ENCODE measurements at regions not wholly inside any gene's neighbourhood (a gene's known extent, or its start where the extent isn't known, plus 50 kb on each side); places are given as distances from the start of the nearest gene placed in this dataset.
"Not testable (repeated sequence)": the region's sequence is repeated elsewhere in the genome, so short reads cannot be mapped to it uniquely, and the experiment has no call there.

- H3K27me3 ChIP-seq (ENCODE audit: control insufficient read depth in 2 of 2, insufficient read depth in 2 of 2, low read length in 2 of 2) = no peaks in the 10 kb centered on the region
- H3K9me3 ChIP-seq (ENCODE audit: control insufficient read depth in 2 of 2, low read length in 2 of 2) = peaks cover 0 to 10% of the 10 kb centered on the region in 2 donors
- H3K36me3 ChIP-seq (ENCODE audit: control insufficient read depth in 2 of 2, insufficient read depth in 2 of 2, low read length in 2 of 2) = no peaks in the 10 kb centered on the region
- H3K4me1 ChIP-seq (ENCODE audit: control insufficient read depth in 2 of 2, insufficient read depth in 2 of 2, low read length in 2 of 2) = no peaks in the 10 kb centered on the region
- no peak overlapping the region for H3K4me3 ChIP-seq (ENCODE audit: low read length in 2 of 2)
- H3K27ac ChIP-seq (ENCODE audit: low read depth in 2 of 2, low read length in 2 of 2) = no peak overlapping the region
- H3K9ac ChIP-seq (ENCODE audit: low read depth in 1 of 2, low read length in 2 of 2) = no peak overlapping the region
These were observed 130.8 kb upstream of the FRG1 start for GRCh38 chr4:189809839-189810238.

GRCh38 chr4:189810318-189811181 is 130.1 kb upstream of the FRG1 start:
- peaks cover 0 to 10% of the 10 kb centered on the region in 2 donors for H3K9me3 ChIP-seq (ENCODE audit: control insufficient read depth in 2 of 2, low read length in 2 of 2)
- H3K4me3 ChIP-seq (ENCODE audit: low read length in 2 of 2) = peak overlapping the region in 1 of 2 donors; percentile 59
- not testable (repeated sequence) for H3K27me3 ChIP-seq (ENCODE audit: control insufficient read depth in 2 of 2, insufficient read depth in 2 of 2, low read length in 2 of 2); H3K27ac ChIP-seq (ENCODE audit: low read depth in 2 of 2, low read length in 2 of 2); H3K36me3 ChIP-seq (ENCODE audit: control insufficient read depth in 2 of 2, insufficient read depth in 2 of 2, low read length in 2 of 2); H3K4me1 ChIP-seq (ENCODE audit: control insufficient read depth in 2 of 2, insufficient read depth in 2 of 2, low read length in 2 of 2); H3K9ac ChIP-seq (ENCODE audit: low read depth in 1 of 2, low read length in 2 of 2)

- Histone ChIP-seq H3K4me1 (ENCODE audit: control insufficient read depth in 2 of 2, insufficient read depth in 2 of 2, low read length in 2 of 2) (no peaks in the 10 kb centered on the region), H3K27ac (ENCODE audit: low read depth in 2 of 2, low read length in 2 of 2) (no peak overlapping the region), H3K9me3 (ENCODE audit: control insufficient read depth in 2 of 2, low read length in 2 of 2) (no peaks in the 10 kb centered on the region), H3K9ac (ENCODE audit: low read depth in 1 of 2, low read length in 2 of 2) (no peak overlapping the region), H3K27me3 (ENCODE audit: control insufficient read depth in 2 of 2, insufficient read depth in 2 of 2, low read length in 2 of 2) (no peaks in the 10 kb centered on the region), H3K36me3 (ENCODE audit: control insufficient read depth in 2 of 2, insufficient read depth in 2 of 2, low read length in 2 of 2) (no peaks in the 10 kb centered on the region), H3K4me3 (ENCODE audit: low read length in 2 of 2) (no peak overlapping the region)
These were observed 125.1 kb upstream of the FRG1 start for GRCh38 chr4:189815404-189816192.

GRCh38 chr4:189822326-189822725 is 118.3 kb upstream of the FRG1 start:
- H3K9me3 ChIP-seq (ENCODE audit: control insufficient read depth in 2 of 2, low read length in 2 of 2) = no peaks in the 10 kb centered on the region
- no peaks in the 10 kb centered on the region for H3K27me3 ChIP-seq (ENCODE audit: control insufficient read depth in 2 of 2, insufficient read depth in 2 of 2, low read length in 2 of 2)
- H3K4me1 ChIP-seq (ENCODE audit: control insufficient read depth in 2 of 2, insufficient read depth in 2 of 2, low read length in 2 of 2) = no peaks in the 10 kb centered on the region
- H3K36me3 ChIP-seq (ENCODE audit: control insufficient read depth in 2 of 2, insufficient read depth in 2 of 2, low read length in 2 of 2) = no peaks in the 10 kb centered on the region
- no peak overlapping the region for H3K27ac ChIP-seq (ENCODE audit: low read depth in 2 of 2, low read length in 2 of 2)
- H3K4me3 ChIP-seq (ENCODE audit: low read length in 2 of 2) = no peak overlapping the region
- no peak overlapping the region for H3K9ac ChIP-seq (ENCODE audit: low read depth in 1 of 2, low read length in 2 of 2)

GRCh38 chr4:189823591-189823990 is 117.1 kb upstream of the FRG1 start:
- Histone ChIP-seq H3K27me3 (ENCODE audit: control insufficient read depth in 2 of 2, insufficient read depth in 2 of 2, low read length in 2 of 2) (no peaks in the 10 kb centered on the region), H3K9me3 (ENCODE audit: control insufficient read depth in 2 of 2, low read length in 2 of 2) (no peaks in the 10 kb centered on the region), H3K4me3 (ENCODE audit: low read length in 2 of 2) (no peak overlapping the region), H3K36me3 (ENCODE audit: control insufficient read depth in 2 of 2, insufficient read depth in 2 of 2, low read length in 2 of 2) (no peaks in the 10 kb centered on the region), H3K27ac (ENCODE audit: low read depth in 2 of 2, low read length in 2 of 2) (no peak overlapping the region), H3K4me1 (ENCODE audit: control insufficient read depth in 2 of 2, insufficient read depth in 2 of 2, low read length in 2 of 2) (no peaks in the 10 kb centered on the region), H3K9ac (ENCODE audit: low read depth in 1 of 2, low read length in 2 of 2) (no peak overlapping the region)

- no peaks in the 10 kb centered on the region for H3K27me3 ChIP-seq (ENCODE audit: control insufficient read depth in 2 of 2, insufficient read depth in 2 of 2, low read length in 2 of 2)
- no peak overlapping the region for H3K9ac ChIP-seq (ENCODE audit: low read depth in 1 of 2, low read length in 2 of 2)
- H3K36me3 ChIP-seq (ENCODE audit: control insufficient read depth in 2 of 2, insufficient read depth in 2 of 2, low read length in 2 of 2) = no peaks in the 10 kb centered on the region
- no peak overlapping the region for H3K27ac ChIP-seq (ENCODE audit: low read depth in 2 of 2, low read length in 2 of 2)
- no peaks in the 10 kb centered on the region for H3K9me3 ChIP-seq (ENCODE audit: control insufficient read depth in 2 of 2, low read length in 2 of 2)
- no peak overlapping the region for H3K4me3 ChIP-seq (ENCODE audit: low read length in 2 of 2)
- no peaks in the 10 kb centered on the region for H3K4me1 ChIP-seq (ENCODE audit: control insufficient read depth in 2 of 2, insufficient read depth in 2 of 2, low read length in 2 of 2)
These were observed 115.2 kb upstream of the FRG1 start for GRCh38 chr4:189825466-189825865.

GRCh38 chr4:189826657-189827056 is 114.0 kb upstream of the FRG1 start:
- no peaks in the 10 kb centered on the region for H3K4me1 ChIP-seq (ENCODE audit: control insufficient read depth in 2 of 2, insufficient read depth in 2 of 2, low read length in 2 of 2)
- H3K27ac ChIP-seq (ENCODE audit: low read depth in 2 of 2, low read length in 2 of 2) = no peak overlapping the region
- H3K4me3 ChIP-seq (ENCODE audit: low read length in 2 of 2) = no peak overlapping the region
- H3K36me3 ChIP-seq (ENCODE audit: control insufficient read depth in 2 of 2, insufficient read depth in 2 of 2, low read length in 2 of 2) = no peaks in the 10 kb centered on the region
- no peaks in the 10 kb centered on the region for H3K9me3 ChIP-seq (ENCODE audit: control insufficient read depth in 2 of 2, low read length in 2 of 2)
- no peak overlapping the region for H3K9ac ChIP-seq (ENCODE audit: low read depth in 1 of 2, low read length in 2 of 2)
- no peaks in the 10 kb centered on the region for H3K27me3 ChIP-seq (ENCODE audit: control insufficient read depth in 2 of 2, insufficient read depth in 2 of 2, low read length in 2 of 2)

- no peak overlapping the region for H3K27ac ChIP-seq (ENCODE audit: low read depth in 2 of 2, low read length in 2 of 2)
- H3K9ac ChIP-seq (ENCODE audit: low read depth in 1 of 2, low read length in 2 of 2) = no peak overlapping the region
- H3K36me3 ChIP-seq (ENCODE audit: control insufficient read depth in 2 of 2, insufficient read depth in 2 of 2, low read length in 2 of 2) = no peaks in the 10 kb centered on the region
- H3K4me3 ChIP-seq (ENCODE audit: low read length in 2 of 2) = no peak overlapping the region
- H3K27me3 ChIP-seq (ENCODE audit: control insufficient read depth in 2 of 2, insufficient read depth in 2 of 2, low read length in 2 of 2) = peaks cover 0 to 3% of the 10 kb centered on the region in 2 donors
- no peaks in the 10 kb centered on the region for H3K9me3 ChIP-seq (ENCODE audit: control insufficient read depth in 2 of 2, low read length in 2 of 2)
- H3K4me1 ChIP-seq (ENCODE audit: control insufficient read depth in 2 of 2, insufficient read depth in 2 of 2, low read length in 2 of 2) = no peaks in the 10 kb centered on the region
These were observed 112.5 kb upstream of the FRG1 start for GRCh38 chr4:189828081-189828697.

- H3K4me1 ChIP-seq (ENCODE audit: control insufficient read depth in 2 of 2, insufficient read depth in 2 of 2, low read length in 2 of 2) = no peaks in the 10 kb centered on the region
- H3K27me3 ChIP-seq (ENCODE audit: control insufficient read depth in 2 of 2, insufficient read depth in 2 of 2, low read length in 2 of 2) = peaks cover 0 to 3% of the 10 kb centered on the region in 2 donors
- no peak overlapping the region for H3K9ac ChIP-seq (ENCODE audit: low read depth in 1 of 2, low read length in 2 of 2)
- H3K27ac ChIP-seq (ENCODE audit: low read depth in 2 of 2, low read length in 2 of 2) = no peak overlapping the region
- H3K4me3 ChIP-seq (ENCODE audit: low read length in 2 of 2) = no peak overlapping the region
- H3K9me3 ChIP-seq (ENCODE audit: control insufficient read depth in 2 of 2, low read length in 2 of 2) = no peaks in the 10 kb centered on the region
- no peaks in the 10 kb centered on the region for H3K36me3 ChIP-seq (ENCODE audit: control insufficient read depth in 2 of 2, insufficient read depth in 2 of 2, low read length in 2 of 2)
These were observed 108.1 kb upstream of the FRG1 start for GRCh38 chr4:189832528-189832927.

GRCh38 chr4:189834616-189835015 is 106.1 kb upstream of the FRG1 start:
- no peak overlapping the region for H3K27ac ChIP-seq (ENCODE audit: low read depth in 2 of 2, low read length in 2 of 2)
- H3K9me3 ChIP-seq (ENCODE audit: control insufficient read depth in 2 of 2, low read length in 2 of 2) = no peaks in the 10 kb centered on the region
- no peak overlapping the region for H3K9ac ChIP-seq (ENCODE audit: low read depth in 1 of 2, low read length in 2 of 2)
- H3K27me3 ChIP-seq (ENCODE audit: control insufficient read depth in 2 of 2, insufficient read depth in 2 of 2, low read length in 2 of 2) = peaks cover 0 to 3% of the 10 kb centered on the region in 2 donors
- H3K4me3 ChIP-seq (ENCODE audit: low read length in 2 of 2) = no peak overlapping the region
- H3K36me3 ChIP-seq (ENCODE audit: control insufficient read depth in 2 of 2, insufficient read depth in 2 of 2, low read length in 2 of 2) = no peaks in the 10 kb centered on the region
- H3K4me1 ChIP-seq (ENCODE audit: control insufficient read depth in 2 of 2, insufficient read depth in 2 of 2, low read length in 2 of 2) = no peaks in the 10 kb centered on the region

All from mucosa of rectum (tissue), 2 donors.